K562 (cell line): ENCODE measurements at regions not wholly inside any gene's neighbourhood (a gene's known extent, or its start where the extent isn't known, plus 50 kb on each side); places are given as distances from the start of the nearest gene placed in this dataset.

Source experiments
- ATAC-seq: fragments of 200-7000 bp; cut with Tn5 transposase; 3 replicates; pipeline ENCODE4 v1.9.1; 2020; ENCODE audit warnings: moderate library complexity
- BruUV-seq: library from RNA; stranded (reverse); fragments of 400-500 nt; replicated peaks from 2 replicates; lab custom pipeline; 2021; lab: Mats Ljungman, UMichigan
- CTCF ChIA-PET: fragments of 300-600 bp; formaldehyde crosslinking; extraction: SDS; loops from one replicate; lab custom pipeline; 2021; ENCODE audit warnings: low intra/inter-chr PET ratio; lab: Yijun Ruan, JAX
- POLR2A ChIA-PET: fragments of 300-600, 350-650 bp; sonication (Branson Sonifier 250); formaldehyde crosslinking; extraction: SDS; loops from one replicate; lab custom pipeline; 2021; ENCODE audit warnings: antibody characterized with exemption, inconsistent platforms; lab: Yijun Ruan, JAX
- DNase-seq, 4 experiments: peaks; one replicate each; pipeline versions ENCODE4 v3.0.0 to v3.0.0-alpha.2; 2011 to 2018; ENCODE audit warnings: low spot score in 3 of 4, mixed read lengths in 3 of 4; ENCODE audit errors: extremely low read depth in 1 of 4
- FAIRE-seq: peaks from 2 replicates; lab custom pipeline; 2011; peaks lifted over from hg19 to GRCh38; lab: Jason Lieb, UNC
- H2AFZ ChIP-seq: 2 replicates; pipeline ENCODE4 v1.6.0; 2011; ENCODE audit warnings: low read depth, low read length, control low read depth, inconsistent platforms
- H3K27ac ChIP-seq: fragments of 200-600 bp; 3 replicates; pipeline ENCODE4 v1.8.0; 2011; ENCODE audit warnings: low read depth, mild to moderate bottlenecking, control low read depth, inconsistent platforms, low read length, moderate library complexity, mixed read lengths; ENCODE audit errors: extremely low read depth
- H3K27me3 ChIP-seq, 2 experiments: fragments of 300-600 bp in 1 of 2; 2 replicates in 1 of 2; 3 replicates in 1 of 2; pipeline versions ENCODE4 v1.6.0 to v1.8.0; 2011; ENCODE audit warnings: inconsistent platforms in 2 of 2, low read length in 2 of 2, mild to moderate bottlenecking in 1 of 2, mixed read lengths in 1 of 2, moderate library complexity in 1 of 2; ENCODE audit not compliant: control insufficient read depth in 2 of 2, insufficient read depth in 2 of 2
- H3K36me3 ChIP-seq: fragments of 300-600 bp; 3 replicates; pipeline ENCODE4 v1.8.0; 2011; ENCODE audit warnings: mild to moderate bottlenecking, low read length, inconsistent platforms; ENCODE audit not compliant: control insufficient read depth, insufficient read depth
- H3K4me1 ChIP-seq, 2 experiments: fragments of 200-600 bp in 1 of 2; replicated peaks in 1 of 2; 2 replicates in 1 of 2; 3 replicates in 1 of 2; pipeline versions ENCODE4 v1.5.1 to v1.8.0; 2011; ENCODE audit warnings: inconsistent platforms in 2 of 2, low read length in 2 of 2, mild to moderate bottlenecking in 1 of 2, mixed read lengths in 1 of 2, moderate library complexity in 1 of 2; ENCODE audit not compliant: control insufficient read depth in 2 of 2, insufficient read depth in 2 of 2
- H3K4me2 ChIP-seq: 2 replicates; pipeline ENCODE4 v1.6.1; 2011; ENCODE audit warnings: low read length, control low read depth, inconsistent platforms, mixed read lengths; ENCODE audit not compliant: insufficient read depth
- H3K4me3 ChIP-seq: fragments of 200-600 bp; sonication (generic), shearing (Covaris generic); 2 replicates; pipeline ENCODE4 v1.5.1; 2016; ENCODE audit warnings: control low read depth, inconsistent platforms
- H3K79me2 ChIP-seq: fragments of 200-600 bp; 3 replicates; pipeline ENCODE4 v1.8.0; 2011; ENCODE audit warnings: low read length, inconsistent platforms; ENCODE audit not compliant: control insufficient read depth, insufficient read depth
- H3K9ac ChIP-seq, 2 experiments: 2 replicates each; pipeline versions ENCODE4 v1.6.0 to v1.6.1; 2011; ENCODE audit warnings: low read depth in 2 of 2, low read length in 2 of 2, control low read depth in 1 of 2, inconsistent platforms in 1 of 2, mild to moderate bottlenecking in 1 of 2, mixed read lengths in 1 of 2; ENCODE audit not compliant: insufficient read depth in 1 of 2
- H3K9me1 ChIP-seq: one replicate; pipeline ENCODE4 v1.6.0; 2011; ENCODE audit warnings: inconsistent platforms, mild to moderate bottlenecking, low read length, moderate library complexity; ENCODE audit not compliant: control insufficient read depth, insufficient read depth
- H3K9me3 ChIP-seq: replicated peaks from 2 replicates; pipeline ENCODE4 v1.5.1; 2011; ENCODE audit warnings: low read depth, low read length, inconsistent platforms; ENCODE audit not compliant: control insufficient read depth, insufficient read depth
- H4K20me1 ChIP-seq: replicated peaks from 2 replicates; pipeline ENCODE4 v1.6.1; 2011; ENCODE audit warnings: low read length, inconsistent platforms, mixed read lengths; ENCODE audit not compliant: control insufficient read depth, insufficient read depth
- CBX5 ChIP-seq: IDR thresholded peaks from 2 replicates; pipeline ENCODE4 v1.6.1; 2014; ENCODE audit warnings: low read depth, borderline replicate concordance
- CHD4 ChIP-seq: fragments of 200-600 bp; sonication (generic); IDR thresholded peaks from 3 replicates; pipeline ENCODE4 v1.6.1; 2012; ENCODE audit warnings: low read depth, mild to moderate bottlenecking, mixed read lengths, low read length, inconsistent platforms; ENCODE audit not compliant: insufficient read depth, insufficient replicate concordance, poor library complexity, severe bottlenecking
- CREBBP ChIP-seq: IDR thresholded peaks from one replicate; pipeline ENCODE4 v1.6.1; 2012; ENCODE audit warnings: low read depth, mild to moderate bottlenecking, control low read depth, inconsistent platforms, low read length
- POLR2AphosphoS5 ChIP-seq: IDR thresholded peaks from 2 replicates; pipeline ENCODE4 v1.6.1; 2011; ENCODE audit warnings: mild to moderate bottlenecking, low read depth, low read length, moderate library complexity; ENCODE audit not compliant: control insufficient read depth, insufficient read depth
- POLR3G ChIP-seq: IDR thresholded peaks from 2 replicates; pipeline ENCODE4 v1.6.1; 2011; ENCODE audit not compliant: insufficient read length, insufficient replicate concordance; ENCODE audit errors: extremely low read depth
- PTTG1 ChIP-seq: fragments of 450-650 bp; IDR thresholded peaks from 2 replicates; pipeline ENCODE4 v1.6.1; 2016; ENCODE audit warnings: low read depth, mild to moderate bottlenecking, missing genetic modification characterization, missing compliant biosample characterization
- SIX5 ChIP-seq, 2 experiments: IDR thresholded peaks; 2 replicates each; pipeline ENCODE4 v1.6.1; 2011; ENCODE audit warnings: low read length in 2 of 2, borderline replicate concordance in 1 of 2, low read depth in 1 of 2, mild to moderate bottlenecking in 1 of 2, moderate library complexity in 1 of 2; ENCODE audit not compliant: insufficient read depth in 1 of 2
- TSHZ1 ChIP-seq: fragments of 250-450 bp; sonication (Bioruptor Pico); IDR thresholded peaks from 2 replicates; pipeline ENCODE4 v1.4.0; 2020; ENCODE audit warnings: mild to moderate bottlenecking, moderate library complexity
- ZNF354B ChIP-seq: fragments of 250-450 bp; sonication (Bioruptor Pico); IDR thresholded peaks from 2 replicates; pipeline ENCODE4 v1.4.0; 2020
- WGBS: fragments of 100-300 bp; shearing (Covaris generic); methylation state at CpG from one replicate; pipeline ENCODE4 v1.1.6; 2016; ENCODE audit warnings: low coverage, mixed read lengths; ENCODE audit not compliant: insufficient coverage; ENCODE audit errors: missing lambda C conversion rate; 5-methylcytosine and 5-hydroxymethylcytosine counted together
- in situ Hi-C: fragments of 300-500 bp; cut with MboI; formaldehyde crosslinking; loops from 4 replicates; pipeline ENCODE4 v1.15.0; 2018; ENCODE audit warnings: inconsistent platforms, mixed read lengths
- intact Hi-C: fragments of 100-400 bp; cut with micrococcal nuclease; formaldehyde crosslinking; loops from 2 replicates; pipeline ENCODE4 v1.14.2; 2022

- H4K20me1 ChIP-seq = no peaks in the 10 kb centered on the region
- POLR2A ChIA-PET = no interaction called here
- DNase-seq = no peak
- H3K9ac ChIP-seq = no peak overlapping the region
- H3K79me2 ChIP-seq = no peaks in the 10 kb centered on the region
- TF ChIP-seq POLR2AphosphoS5 (no peak), SIX5 (IDR thresholded peaks at IDR 0.05; ENCODE audit: borderline replicate concordance in 1 of 2, insufficient read depth in 1 of 2, low read depth in 1 of 2, low read length in 2 of 2) (no peak)
- no peaks in the 10 kb centered on the region for H3K9me3 ChIP-seq
- FAIRE-seq = no peak
- no peaks in the 10 kb centered on the region for H3K9me1 ChIP-seq
- H3K27me3 ChIP-seq = no peaks in the 10 kb centered on the region
- no peaks in the 10 kb centered on the region for H3K4me1 ChIP-seq
- no peak overlapping the region for H3K4me3 ChIP-seq
- in situ Hi-C loops (no loop called here), intact Hi-C loops (no loop called here)
- CTCF ChIA-PET = no interaction called here
- no peak overlapping the region for H3K27ac ChIP-seq
- H3K36me3 ChIP-seq = no peaks in the 10 kb centered on the region
- no TSS peak for BruUV-seq
- 5% methylated on average over 3 of the region's 3 CpGs for WGBS
- no peak overlapping the region for H2AFZ ChIP-seq
- no peak for ATAC-seq
- no peak overlapping the region for H3K4me2 ChIP-seq
These were observed 825.5 kb upstream of the ACVR2A start for GRCh38 chr2:147019311-147019710.

GRCh38 chr2:147017951-147018645 is 826.7 kb upstream of the ACVR2A start:
- H3K9me1 ChIP-seq = no peaks in the 10 kb centered on the region
- in situ Hi-C loops = no loop called here
- H3K36me3 ChIP-seq = no peaks in the 10 kb centered on the region
- no peaks in the 10 kb centered on the region for H3K79me2 ChIP-seq
- WGBS = 0% methylated on average over 6 of the region's 6 CpGs
- H2AFZ ChIP-seq = no peak overlapping the region
- no peaks in the 10 kb centered on the region for H3K4me1 ChIP-seq
- H4K20me1 ChIP-seq = no peaks in the 10 kb centered on the region
- ChIA-PET POLR2A (interaction anchor here (0.5 kb wide), 1 partner anchor 1696 kb away, joined by 3 read pairs; no protein-coding TSS in a partner anchor), CTCF (no interaction called here)
- ATAC-seq = no peak
- H3K27ac ChIP-seq = no peak overlapping the region
- FAIRE-seq = no peak
- no peak for DNase-seq
- H3K9ac ChIP-seq = no peak overlapping the region
- no TSS peak for BruUV-seq
- no peak overlapping the region for H3K4me3 ChIP-seq
- no peaks in the 10 kb centered on the region for H3K9me3 ChIP-seq
- no peaks in the 10 kb centered on the region for H3K27me3 ChIP-seq
- intact Hi-C loops = no loop called here
- H3K4me2 ChIP-seq = no peak overlapping the region
- TF ChIP-seq CREBBP (no peak), TSHZ1 (no peak), CHD4 (no peak), CBX5 (no peak), POLR3G (no peak), ZNF354B (CRISPR knock-in tag) (no peak), PTTG1 (no peak)
